CD14-positive monocyte (primary cell): ENCODE measurements at regions not wholly inside any gene's neighbourhood (a gene's known extent, or its start where the extent isn't known, plus 50 kb on each side); places are given as distances from the start of the nearest gene placed in this dataset.
"Not testable (repeated sequence)": the region's sequence is repeated elsewhere in the genome, so short reads cannot be mapped to it uniquely, and the experiment has no call there.

Experiments used
- DNase-seq, 3 donors: peaks; one replicate each; pipeline ENCODE4 v3.0.0-alpha.2; 2011 to 2022
- H2AFZ ChIP-seq: 2 replicates; pipeline ENCODE4 v1.6.0; 2012; ENCODE audit warnings: mild to moderate bottlenecking, low read depth, low read length, inconsistent platforms; ENCODE audit not compliant: insufficient read depth, poor library complexity, severe bottlenecking
- H3K27ac ChIP-seq, 2 donors: 1 replicate in 1 of 2; 2 replicates in 1 of 2; pipeline ENCODE4 v1.5.1; 2012 to 2013; ENCODE audit warnings: low read length in 2 of 2, control low read depth in 1 of 2, inconsistent platforms in 1 of 2, low read depth in 1 of 2, mild to moderate bottlenecking in 1 of 2
- H3K27me3 ChIP-seq, 2 donors: one replicate each; pipeline versions ENCODE4 v1.6.0 to v1.6.1; 2011 to 2013; ENCODE audit warnings: low read length in 2 of 2; ENCODE audit not compliant: control insufficient read depth in 2 of 2, insufficient read depth in 2 of 2
- H3K36me3 ChIP-seq, 2 donors: replicated peaks in 1 of 2; 1 replicate in 1 of 2; 2 replicates in 1 of 2; pipeline versions ENCODE4 v1.5.1 to v1.6.1; 2012 to 2013; ENCODE audit warnings: low read length in 2 of 2, control low read depth in 1 of 2, inconsistent platforms in 1 of 2, mild to moderate bottlenecking in 1 of 2; ENCODE audit not compliant: insufficient read depth in 2 of 2, control insufficient read depth in 1 of 2
- H3K4me1 ChIP-seq, 2 donors: 1 replicate in 1 of 2; 2 replicates in 1 of 2; pipeline versions ENCODE4 v1.5.1 to v1.6.1; 2012 to 2013; ENCODE audit warnings: low read length in 2 of 2, control low read depth in 1 of 2, inconsistent platforms in 1 of 2, mild to moderate bottlenecking in 1 of 2, moderate library complexity in 1 of 2; ENCODE audit not compliant: insufficient read depth in 2 of 2, control insufficient read depth in 1 of 2
- H3K4me2 ChIP-seq: replicated peaks from 2 replicates; pipeline ENCODE3; 2012; ENCODE audit warnings: low read length, moderate library complexity, mild to moderate bottlenecking; ENCODE audit not compliant: poor library complexity, severe bottlenecking; ENCODE audit errors: extremely low read depth
- H3K4me3 ChIP-seq, 3 experiments: fragments of 200-600 bp in 1 of 3; sonication (generic) in 1 of 3; replicated peaks in 1 of 3; 1 replicate in 2 of 3; 2 replicates in 1 of 3; pipeline ENCODE4 v1.5.1; 2011 to 2013; ENCODE audit warnings: low read length in 3 of 3, mild to moderate bottlenecking in 3 of 3, control low read depth in 2 of 3, low read depth in 2 of 3, inconsistent platforms in 1 of 3, moderate library complexity in 1 of 3
- H3K79me2 ChIP-seq: 2 replicates; pipeline ENCODE4 v1.6.0; 2012; ENCODE audit warnings: mild to moderate bottlenecking, control low read depth, inconsistent platforms, low read length, moderate library complexity; ENCODE audit not compliant: insufficient read depth
- H3K9ac ChIP-seq: 2 replicates; pipeline ENCODE4 v1.6.0; 2017; ENCODE audit warnings: low read length, mild to moderate bottlenecking; ENCODE audit not compliant: insufficient read depth, poor library complexity, severe bottlenecking
- H3K9me3 ChIP-seq, 2 donors: replicated peaks in 1 of 2; 1 replicate in 1 of 2; 2 replicates in 1 of 2; pipeline versions ENCODE4 v1.5.1 to v1.6.1; 2012 to 2013; ENCODE audit warnings: low read length in 2 of 2, control low read depth in 1 of 2; ENCODE audit not compliant: control insufficient read depth in 1 of 2, insufficient read depth in 1 of 2
- H4K20me1 ChIP-seq: 2 replicates; pipeline ENCODE4 v1.6.0; 2012; ENCODE audit warnings: mild to moderate bottlenecking, low read length, control low read depth, moderate library complexity; ENCODE audit not compliant: insufficient read depth
- H3K27ac Mint-ChIP-seq, 7 donors: one replicate each; pipeline ENCODE4 v1.8.0; 2020; ENCODE audit warnings: mild to moderate bottlenecking in 7 of 7, mixed read lengths in 7 of 7, moderate library complexity in 6 of 7, inconsistent platforms in 2 of 7
- H3K27me3 Mint-ChIP-seq, 3 donors: one replicate each; pipeline ENCODE4 v1.8.0; 2021 to 2022; ENCODE audit warnings: low read depth in 3 of 3, mild to moderate bottlenecking in 3 of 3, mixed read lengths in 3 of 3, moderate library complexity in 3 of 3, inconsistent platforms in 1 of 3
- H3K36me3 Mint-ChIP-seq, 2 donors: one replicate each; pipeline ENCODE4 v1.8.0; 2020; ENCODE audit warnings: mixed read lengths in 2 of 2, inconsistent platforms in 1 of 2, mild to moderate bottlenecking in 1 of 2
- H3K4me1 Mint-ChIP-seq: one replicate; pipeline ENCODE4 v1.8.0; 2020; ENCODE audit warnings: mild to moderate bottlenecking, mixed read lengths
- H3K4me3 Mint-ChIP-seq, 2 donors: one replicate each; pipeline ENCODE4 v1.8.0; 2020; ENCODE audit warnings: mild to moderate bottlenecking in 2 of 2, mixed read lengths in 2 of 2, moderate library complexity in 1 of 2
- H3K9me3 Mint-ChIP-seq, 7 donors: one replicate each; pipeline ENCODE4 v1.8.0; 2020 to 2022; ENCODE audit warnings: mixed read lengths in 7 of 7, mild to moderate bottlenecking in 6 of 7, moderate library complexity in 6 of 7, inconsistent platforms in 2 of 7
- WGBS: methylation state at CpG from one replicate; pipeline ENCODE4 v1.1.5; 2013; ENCODE audit warnings: missing lambda C conversion rate; ENCODE audit not compliant: insufficient coverage; 5-methylcytosine and 5-hydroxymethylcytosine counted together
- intact Hi-C, 2 donors: fragments of 100-400 bp; cut with micrococcal nuclease; formaldehyde crosslinking; loops; one replicate each; pipeline versions ENCODE4 v1.15.0 to v1.15.1; 2023

- H3K9me3 ChIP-seq, H3K27ac ChIP-seq, H3K27me3 ChIP-seq, H3K4me2 ChIP-seq, H3K36me3 ChIP-seq, H3K4me3 Mint-ChIP-seq, H2AFZ ChIP-seq, H4K20me1 ChIP-seq, H3K9me3 Mint-ChIP-seq, H3K79me2 ChIP-seq, H3K4me1 Mint-ChIP-seq, H3K9ac ChIP-seq, DNase-seq, H3K4me1 ChIP-seq, H3K27ac Mint-ChIP-seq, H3K27me3 Mint-ChIP-seq, H3K4me3 ChIP-seq, intact Hi-C loops: not testable (repeated sequence)
- WGBS = no CpG with 5 or more reads among the region's 2 CpGs
- H3K36me3 Mint-ChIP-seq = peaks cover 7 to 46% of the 10 kb centered on the region in 2 donors
Observed at GRCh38 chr12:9308745-9309144, 100.5 kb upstream of the PZP start.

- H3K36me3 ChIP-seq, H2AFZ ChIP-seq, H3K4me1 Mint-ChIP-seq, H3K79me2 ChIP-seq, H4K20me1 ChIP-seq, H3K27ac Mint-ChIP-seq, H3K9me3 ChIP-seq, intact Hi-C loops, H3K4me2 ChIP-seq, H3K27ac ChIP-seq, H3K4me3 ChIP-seq, H3K4me1 ChIP-seq, H3K9me3 Mint-ChIP-seq, H3K9ac ChIP-seq, H3K4me3 Mint-ChIP-seq, H3K27me3 ChIP-seq, H3K27me3 Mint-ChIP-seq, DNase-seq: not testable (repeated sequence)
- no CpG with 5 or more reads among the region's 10 CpGs for WGBS
- peaks cover 4 to 43% of the 10 kb centered on the region in 2 donors for H3K36me3 Mint-ChIP-seq
Observed at GRCh38 chr12:9308163-9308562, 100.0 kb upstream of the PZP start.

- H3K9me3 Mint-ChIP-seq, H3K9me3 ChIP-seq, H3K27me3 ChIP-seq, H3K4me1 Mint-ChIP-seq, H3K27ac Mint-ChIP-seq, H4K20me1 ChIP-seq, H3K9ac ChIP-seq, H3K4me1 ChIP-seq, H3K4me3 Mint-ChIP-seq, H3K4me3 ChIP-seq, H2AFZ ChIP-seq, DNase-seq, H3K36me3 ChIP-seq, H3K4me2 ChIP-seq, H3K27ac ChIP-seq, intact Hi-C loops, H3K27me3 Mint-ChIP-seq, H3K79me2 ChIP-seq: not testable (repeated sequence)
- H3K36me3 Mint-ChIP-seq = peaks cover 4 to 40% of the 10 kb centered on the region in 2 donors
- no CpG with 5 or more reads among the region's 5 CpGs for WGBS
Observed at GRCh38 chr12:9307255-9307654, 99.1 kb upstream of the PZP start.

- H3K4me1 Mint-ChIP-seq, DNase-seq, H2AFZ ChIP-seq, H3K9me3 Mint-ChIP-seq, H4K20me1 ChIP-seq, H3K27me3 Mint-ChIP-seq, H3K4me1 ChIP-seq, H3K27ac Mint-ChIP-seq, H3K27me3 ChIP-seq, H3K9ac ChIP-seq, H3K9me3 ChIP-seq, H3K27ac ChIP-seq, H3K4me3 ChIP-seq, intact Hi-C loops, H3K79me2 ChIP-seq, H3K4me3 Mint-ChIP-seq, H3K36me3 ChIP-seq, H3K4me2 ChIP-seq: not testable (repeated sequence)
- WGBS = 100% methylated on average over 2 of the region's 12 CpGs
- H3K36me3 Mint-ChIP-seq = peaks cover 4 to 29% of the 10 kb centered on the region in 2 donors
Observed at GRCh38 chr12:9306004-9306403, 97.8 kb upstream of the PZP start.
